Heart left ventricle (tissue), 16 donors: ENCODE measurements at regions not wholly inside any gene's neighbourhood (a gene's known extent, or its start where the extent isn't known, plus 50 kb on each side); places are given as distances from the start of the nearest gene placed in this dataset.
"Not testable (repeated sequence)": the region's sequence is repeated elsewhere in the genome, so short reads cannot be mapped to it uniquely, and the experiment has no call there.

Source experiments
- ATAC-seq, 4 donors: fragments of 200-7000 bp; cut with Tn5 transposase; one replicate each; pipeline ENCODE4 v1.9.1; 2020 to 2022; ENCODE audit warnings: moderate library complexity in 4 of 4, mild to moderate bottlenecking in 3 of 4, moderate number of reproducible peaks in 1 of 4
- DNase-seq, 5 donors: peaks; one replicate each; pipeline ENCODE4 v3.0.0-alpha.2; 2020
- H3K27ac ChIP-seq, 12 donors: fragments of 200-600 bp; sonication (generic) in 4 of 12; one replicate each; pipeline versions ENCODE4 v1.5.0 to v1.8.0; 2016 to 2022; ENCODE audit warnings: mild to moderate bottlenecking in 2 of 12
- H3K27me3 ChIP-seq, 9 donors: fragments of 200-600 bp; sonication (generic) in 2 of 9; one replicate each; pipeline versions ENCODE4 v1.5.1 to v1.8.0; 2016 to 2022; ENCODE audit warnings: mild to moderate bottlenecking in 3 of 9
- H3K36me3 ChIP-seq, 9 donors: fragments of 200-600 bp; sonication (generic) in 2 of 9; one replicate each; pipeline versions ENCODE4 v1.5.0 to v1.8.0; 2018 to 2022; ENCODE audit warnings: mild to moderate bottlenecking in 2 of 9
- H3K4me1 ChIP-seq, 12 donors: fragments of 200-600 bp; sonication (generic) in 4 of 12; one replicate each; pipeline versions ENCODE4 v1.5.0 to v1.8.0; 2016 to 2022; ENCODE audit warnings: mild to moderate bottlenecking in 3 of 12
- H3K4me3 ChIP-seq, 12 donors: fragments of 200-600 bp; sonication (generic) in 4 of 12; one replicate each; pipeline versions ENCODE4 v1.5.0 to v1.8.0; 2017 to 2022; ENCODE audit warnings: mild to moderate bottlenecking in 9 of 12, moderate library complexity in 4 of 12
- H3K9me3 ChIP-seq, 12 donors: fragments of 200-600 bp; sonication (generic) in 4 of 12; one replicate each; pipeline versions ENCODE4 v1.5.0 to v1.8.0; 2016 to 2022; ENCODE audit warnings: mild to moderate bottlenecking in 1 of 12
- POLR2A ChIP-seq, 2 donors: fragments of 450-650 bp; IDR thresholded peaks; one replicate each; pipeline ENCODE4 v1.6.1; 2017; ENCODE audit warnings: antibody characterized with exemption in 2 of 2, mild to moderate bottlenecking in 2 of 2, moderate library complexity in 2 of 2
- WGBS, 4 donors: extraction: QIAGEN DNeasy Blood & Tissue Kit in 2 of 4; methylation state at CpG; one replicate each; pipeline versions ENCODE4 v1.1.5 to v1.1.7; 2013 to 2018; 5-methylcytosine and 5-hydroxymethylcytosine counted together
- intact Hi-C, 10 donors: fragments of 100-400 bp; cut with DNase I; formaldehyde crosslinking; loops; one replicate each; pipeline versions ENCODE4 v1.11.1 to v1.14.2; 2022
- TF ChIP-seq, protein P1 (sequence below), 12 donors: fragments of 200-600 bp; sonication (generic) in 4 of 12; IDR thresholded peaks; one replicate each; pipeline versions ENCODE4 v1.5.0 to v1.8.0; 2018 to 2022; ENCODE audit warnings: antibody characterized with exemption in 12 of 12, mild to moderate bottlenecking in 5 of 12
- donor health status: ischemic (EF 13 %, LVEDD 7.1; RV severe dilation, severe dysfunction).
- donor health status: healthy with polysubstance abuse.
- donor health status: DM: no; HTN: yes; CAD: no.
- donor health status: DM: no; HTN: no; CAD: no.
- donor health status: ischemic (EF 25% LVEDD 6.9; RV normal size, moderate dysfunction).
- donor health status: ischemic (EF 25% LVEDD 5.7; RV mildly dilated, moderate dysfunction).
- donor health status: healthy.
- donor health status: DM: yes; HTN: yes; CAD: no.
- donor health status: ischemic (EF 35%, LVEDD 5.7; RV mildly dilated, moderate dysfunction).
- donor health status: nonischemic (EF 11% LVEDD 7.7; RV severe dilation, severe dysfunction).
- donor health status: DM: yes; HTN: yes; CAD: no.
- donor health status: PGD.
- donor health status: ischemic (EF 29% LVEDD 5.4; RV normal size, mild dysfunction).
- donor health status: nonischemic (EF 23%, LVEDD 6.1; RV moderate dilation, normal function).

DNA sequence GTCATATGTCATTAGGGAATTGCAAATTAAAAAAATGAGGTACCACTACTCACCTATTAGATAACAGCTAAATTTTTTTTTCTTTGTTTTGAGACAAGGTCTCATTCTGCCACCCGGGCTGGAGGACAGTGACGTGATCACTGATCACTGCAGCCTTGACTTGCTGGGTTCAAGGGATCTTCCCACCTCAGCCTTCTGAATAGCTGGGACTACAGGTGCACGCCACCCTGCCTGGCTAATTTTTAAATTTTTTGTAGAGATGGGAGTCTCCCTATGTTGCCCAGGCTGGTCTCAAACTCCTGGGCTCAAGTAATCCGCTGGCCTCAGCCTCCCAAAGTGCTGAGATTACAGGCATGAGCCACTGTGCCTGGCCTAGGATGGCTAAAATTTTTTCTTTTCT lies 57.1 kb upstream of the NCOA3 start:
- H3K4me3 ChIP-seq, result no peak overlapping the region
- intact Hi-C loops, result no loop called here
- H3K9me3 ChIP-seq, result no peaks in the 10 kb centered on the region
- WGBS, 4 donors, result 94 to 96% (median 95%) methylated on average over 4 of the region's 4 CpGs
- no peak for ATAC-seq
- no peaks in the 10 kb centered on the region for H3K36me3 ChIP-seq
- TF ChIP-seq, protein P1, sequence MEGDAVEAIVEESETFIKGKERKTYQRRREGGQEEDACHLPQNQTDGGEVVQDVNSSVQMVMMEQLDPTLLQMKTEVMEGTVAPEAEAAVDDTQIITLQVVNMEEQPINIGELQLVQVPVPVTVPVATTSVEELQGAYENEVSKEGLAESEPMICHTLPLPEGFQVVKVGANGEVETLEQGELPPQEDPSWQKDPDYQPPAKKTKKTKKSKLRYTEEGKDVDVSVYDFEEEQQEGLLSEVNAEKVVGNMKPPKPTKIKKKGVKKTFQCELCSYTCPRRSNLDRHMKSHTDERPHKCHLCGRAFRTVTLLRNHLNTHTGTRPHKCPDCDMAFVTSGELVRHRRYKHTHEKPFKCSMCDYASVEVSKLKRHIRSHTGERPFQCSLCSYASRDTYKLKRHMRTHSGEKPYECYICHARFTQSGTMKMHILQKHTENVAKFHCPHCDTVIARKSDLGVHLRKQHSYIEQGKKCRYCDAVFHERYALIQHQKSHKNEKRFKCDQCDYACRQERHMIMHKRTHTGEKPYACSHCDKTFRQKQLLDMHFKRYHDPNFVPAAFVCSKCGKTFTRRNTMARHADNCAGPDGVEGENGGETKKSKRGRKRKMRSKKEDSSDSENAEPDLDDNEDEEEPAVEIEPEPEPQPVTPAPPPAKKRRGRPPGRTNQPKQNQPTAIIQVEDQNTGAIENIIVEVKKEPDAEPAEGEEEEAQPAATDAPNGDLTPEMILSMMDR (IDR thresholded peaks at IDR 0.05), result no peak
- no peak for TF ChIP-seq POLR2A (IDR thresholded peaks at IDR 0.05)
- DNase-seq, result no peak
- peaks cover 0 to 5% (median 0%) of the 10 kb centered on the region in 12 donors for H3K4me1 ChIP-seq
- no peak overlapping the region for H3K27ac ChIP-seq
- no peaks in the 10 kb centered on the region for H3K27me3 ChIP-seq

DNA sequence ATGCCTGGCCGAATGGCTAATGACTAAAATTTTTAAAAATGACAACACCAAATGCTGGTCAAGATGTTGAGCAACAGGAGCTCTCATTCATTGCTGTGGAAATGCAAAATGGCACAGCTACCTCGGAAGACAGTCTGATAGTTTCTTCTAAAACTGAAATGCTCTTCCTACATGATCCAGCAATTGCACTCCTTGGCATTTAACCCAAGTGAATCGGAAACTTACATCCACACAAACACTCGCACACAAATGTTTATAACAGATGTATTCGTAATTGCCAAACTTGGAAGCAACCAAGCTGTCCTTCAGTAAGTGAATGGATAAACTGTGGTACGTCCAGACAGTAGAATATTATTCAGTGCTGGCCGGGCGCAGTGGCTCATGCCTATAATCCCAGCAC lies 56.4 kb upstream of the NCOA3 start:
- no peak overlapping the region for H3K27ac ChIP-seq
- peaks cover 0 to 5% (median 0%) of the 10 kb centered on the region in 12 donors for H3K4me1 ChIP-seq
- no peak for DNase-seq
- no peaks in the 10 kb centered on the region for H3K9me3 ChIP-seq
- H3K36me3 ChIP-seq, result no peaks in the 10 kb centered on the region
- no peak overlapping the region for H3K4me3 ChIP-seq
- TF ChIP-seq POLR2A (IDR thresholded peaks at IDR 0.05), result no peak
- TF ChIP-seq, protein P1 (IDR thresholded peaks at IDR 0.05), result no peak
- ATAC-seq, result no peak
- 75 to 82% (median 78%) methylated on average over 8 of the region's 8 CpGs for WGBS, 4 donors
- H3K27me3 ChIP-seq, result no peaks in the 10 kb centered on the region
- intact Hi-C loops, result no loop called here

DNA sequence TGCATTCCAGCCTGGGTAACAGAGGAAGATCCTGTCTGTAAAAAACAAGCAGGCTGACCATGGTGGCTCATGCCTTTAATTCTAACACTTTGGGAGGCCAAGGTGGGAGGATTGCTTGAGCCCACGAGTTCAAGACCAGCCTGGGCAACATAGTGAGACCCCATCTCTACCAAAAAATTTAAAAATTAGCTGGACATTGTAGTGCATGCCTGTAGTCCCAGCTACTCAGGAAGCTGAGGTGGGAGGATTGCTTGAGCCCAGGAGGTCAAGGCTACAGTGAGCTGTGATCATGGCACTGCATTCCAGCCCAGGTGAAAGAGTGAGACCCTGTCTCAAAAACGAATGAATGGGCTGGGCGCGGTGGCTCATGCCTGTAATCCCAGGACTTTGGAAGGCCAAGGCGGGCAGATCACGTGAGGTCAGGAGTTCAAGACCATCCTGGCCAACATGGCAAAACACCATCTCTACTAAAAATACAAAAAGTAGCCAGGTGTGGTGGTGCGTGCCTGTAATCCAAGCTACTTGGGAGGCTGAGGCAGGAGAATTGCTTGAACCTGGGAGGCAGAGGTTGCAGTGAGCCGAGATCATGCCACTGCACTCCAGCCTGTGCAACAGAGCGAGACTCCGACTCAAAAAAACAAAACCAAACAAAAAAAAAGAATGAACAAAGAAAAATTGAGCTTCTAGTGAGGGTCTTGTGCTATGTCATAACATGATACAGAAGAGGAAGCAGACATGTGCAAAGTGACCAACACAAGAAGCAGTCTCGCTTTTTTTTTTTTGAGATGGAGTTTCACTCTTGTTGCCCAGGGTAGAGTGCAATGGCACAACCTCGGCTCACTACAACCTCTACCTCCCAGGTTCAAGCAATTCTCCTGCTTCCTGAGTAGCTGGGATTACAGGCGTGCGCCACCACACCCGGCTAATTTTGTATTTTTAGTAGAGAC lies 54.1 kb upstream of the NCOA3 start:
- H3K9me3 ChIP-seq, ATAC-seq, H3K27ac ChIP-seq, H3K36me3 ChIP-seq, intact Hi-C loops, H3K4me3 ChIP-seq, H3K4me1 ChIP-seq, DNase-seq, H3K27me3 ChIP-seq: not testable (repeated sequence)
- 95 to 96% (median 96%) methylated on average over 15 of the region's 15 CpGs for WGBS, 4 donors

DNA sequence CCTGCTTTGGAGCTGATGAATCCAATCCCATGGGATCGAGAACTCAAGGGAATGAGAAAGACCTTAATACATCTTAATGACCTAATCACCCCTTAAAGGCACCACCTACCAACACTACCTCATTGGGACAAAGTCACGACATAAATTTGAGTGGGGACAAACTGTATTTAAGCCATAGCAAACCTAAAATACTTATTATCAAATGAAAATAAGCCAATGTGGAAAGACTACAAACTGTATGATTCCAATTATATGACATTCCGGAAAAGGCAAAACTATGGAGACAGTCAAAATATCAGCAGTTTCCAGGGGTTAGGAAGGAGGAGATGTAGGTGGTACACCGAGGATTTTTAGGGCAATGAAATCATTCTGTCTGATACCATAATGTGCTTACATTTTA lies 53.3 kb upstream of the NCOA3 start:
- no peak overlapping the region for H3K4me3 ChIP-seq
- ATAC-seq, result no peak
- 68 to 97% (median 87%) methylated on average over 4 of the region's 4 CpGs for WGBS, 4 donors

More for the DNA sequence above, 53.3 kb upstream of the NCOA3 start:
- Histone ChIP-seq H3K27ac (no peak overlapping the region), H3K9me3 (no peaks in the 10 kb centered on the region), H3K36me3 (no peaks in the 10 kb centered on the region), H3K27me3 (no peaks in the 10 kb centered on the region), H3K4me1 (peaks cover 0 to 6% (median 0%) of the 10 kb centered on the region in 12 donors)
- intact Hi-C loops, result no loop called here
- TF ChIP-seq, protein P1 (IDR thresholded peaks at IDR 0.05), result no peak
- no peak for TF ChIP-seq POLR2A (IDR thresholded peaks at IDR 0.05)
- no peak for DNase-seq
